ENCODE measurements at regions not wholly inside any gene's neighbourhood (a gene's known extent, or its start where the extent isn't known, plus 50 kb on each side); places are given as distances from the start of the nearest gene placed in this dataset.

DNA sequence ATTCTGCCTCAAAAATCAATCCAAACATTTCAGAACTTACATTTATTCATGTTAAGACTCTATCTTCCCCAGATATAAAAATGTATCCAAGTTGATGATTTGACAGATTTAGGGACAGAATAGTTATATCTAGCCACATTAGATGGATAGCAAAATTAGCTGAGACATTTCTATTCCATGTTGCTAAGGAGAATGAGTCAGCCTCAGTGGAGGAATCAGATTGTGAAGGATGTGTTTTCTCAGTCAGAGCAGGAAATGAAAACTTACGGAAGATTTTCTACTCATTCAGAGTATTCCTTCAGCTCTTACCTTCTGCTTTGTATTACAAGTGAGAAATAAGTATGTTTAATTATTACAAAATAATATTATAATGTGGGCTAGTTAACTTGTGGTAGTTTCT lies 556.3 kb upstream of the ANO3 start:
- no peaks in the 10 kb centered on the region for H3K27me3 ChIP-seq (ENCODE audit: control insufficient read depth in 3 of 3, insufficient read depth in 3 of 3, low read length in 3 of 3)
- H3K27ac ChIP-seq (ENCODE audit: low read depth in 1 of 3, low read length in 2 of 3) = no peak overlapping the region
- no peak overlapping the region for H3K4me3 ChIP-seq (ENCODE audit: low read depth in 1 of 3, low read length in 3 of 3)
- 73 to 85% (median 83%) methylated on average over 1 of the region's 1 CpG for WGBS, 3 donors
- DNase-seq = no peak
- H3K9me3 ChIP-seq (ENCODE audit: control insufficient read depth in 2 of 2, insufficient read depth in 1 of 2, low read depth in 1 of 2, low read length in 1 of 2) = no peaks in the 10 kb centered on the region
- FAIRE-seq = no peak
- no peaks in the 10 kb centered on the region for H3K36me3 ChIP-seq (ENCODE audit: control insufficient read depth in 3 of 3, insufficient read depth in 2 of 3, low read depth in 1 of 3, low read length in 3 of 3)
- H3K4me1 ChIP-seq (ENCODE audit: control insufficient read depth in 3 of 3, insufficient read depth in 2 of 3, low read depth in 1 of 3, low read length in 2 of 3) = no peaks in the 10 kb centered on the region

DNA sequence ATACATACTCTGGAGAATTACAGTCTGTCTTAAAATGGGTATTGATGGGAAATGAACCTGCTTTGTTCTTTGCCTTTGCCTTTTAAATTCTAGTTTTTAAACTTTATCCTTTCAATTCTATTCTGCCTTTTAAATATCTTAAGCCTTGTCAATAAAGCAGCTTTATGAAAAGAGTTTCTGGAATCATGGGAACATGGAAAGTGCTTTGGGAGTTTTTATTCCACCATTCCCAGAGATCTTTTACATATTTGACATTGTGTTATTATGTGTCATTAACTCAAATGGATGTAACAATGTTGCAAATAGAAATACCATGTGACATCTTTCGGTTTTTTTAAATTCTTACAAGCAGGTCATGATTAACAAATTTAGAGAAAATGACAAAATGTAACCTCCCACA lies 555.7 kb upstream of the ANO3 start:
- H3K36me3 ChIP-seq (ENCODE audit: control insufficient read depth in 3 of 3, insufficient read depth in 2 of 3, low read depth in 1 of 3, low read length in 3 of 3) = no peaks in the 10 kb centered on the region
- no peaks in the 10 kb centered on the region for H3K27me3 ChIP-seq (ENCODE audit: control insufficient read depth in 3 of 3, insufficient read depth in 3 of 3, low read length in 3 of 3)
- no peaks in the 10 kb centered on the region for H3K4me1 ChIP-seq (ENCODE audit: control insufficient read depth in 3 of 3, insufficient read depth in 2 of 3, low read depth in 1 of 3, low read length in 2 of 3)
- no peaks in the 10 kb centered on the region for H3K9me3 ChIP-seq (ENCODE audit: control insufficient read depth in 2 of 2, insufficient read depth in 1 of 2, low read depth in 1 of 2, low read length in 1 of 2)
- DNase-seq (no peak), FAIRE-seq (no peak)
- no peak overlapping the region for H3K27ac ChIP-seq (ENCODE audit: low read depth in 1 of 3, low read length in 2 of 3)
- WGBS, 3 donors = 61 to 86% (median 80%) methylated on average over 1 of the region's 1 CpG
- no peak overlapping the region for H3K4me3 ChIP-seq (ENCODE audit: low read depth in 1 of 3, low read length in 3 of 3)

DNA sequence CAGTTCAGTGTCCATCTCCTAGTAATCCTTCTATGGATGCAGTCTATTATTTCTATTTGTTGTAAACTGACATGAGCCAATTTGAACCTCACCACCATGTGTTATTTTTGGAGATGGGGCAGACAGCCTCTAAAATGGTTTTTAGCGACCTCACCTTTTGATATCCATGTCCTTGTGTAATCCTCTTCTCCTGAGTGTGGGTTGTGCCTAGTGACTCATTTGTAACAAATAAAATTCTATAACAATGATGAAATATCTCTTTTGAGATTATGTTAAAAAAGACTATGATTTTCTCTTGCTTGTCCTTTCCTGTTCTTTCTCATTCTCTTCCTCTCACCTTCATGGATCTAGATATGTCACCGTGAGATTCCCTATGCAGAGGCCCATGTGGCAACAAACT lies 554.6 kb upstream of the ANO3 start:
- no peak overlapping the region for H3K27ac ChIP-seq (ENCODE audit: low read depth in 1 of 3, low read length in 2 of 3)
- H3K4me3 ChIP-seq (ENCODE audit: low read depth in 1 of 3, low read length in 3 of 3) = no peak overlapping the region
- 58 to 79% (median 65%) methylated on average over 2 of the region's 2 CpGs for WGBS, 3 donors
- H3K4me1 ChIP-seq (ENCODE audit: control insufficient read depth in 3 of 3, insufficient read depth in 2 of 3, low read depth in 1 of 3, low read length in 2 of 3) = no peaks in the 10 kb centered on the region
- FAIRE-seq = no peak
- H3K27me3 ChIP-seq (ENCODE audit: control insufficient read depth in 3 of 3, insufficient read depth in 3 of 3, low read length in 3 of 3) = no peaks in the 10 kb centered on the region
- H3K36me3 ChIP-seq (ENCODE audit: control insufficient read depth in 3 of 3, insufficient read depth in 2 of 3, low read depth in 1 of 3, low read length in 3 of 3) = no peaks in the 10 kb centered on the region
- no peaks in the 10 kb centered on the region for H3K9me3 ChIP-seq (ENCODE audit: control insufficient read depth in 2 of 2, insufficient read depth in 1 of 2, low read depth in 1 of 2, low read length in 1 of 2)
- DNase-seq = no peak

DNA sequence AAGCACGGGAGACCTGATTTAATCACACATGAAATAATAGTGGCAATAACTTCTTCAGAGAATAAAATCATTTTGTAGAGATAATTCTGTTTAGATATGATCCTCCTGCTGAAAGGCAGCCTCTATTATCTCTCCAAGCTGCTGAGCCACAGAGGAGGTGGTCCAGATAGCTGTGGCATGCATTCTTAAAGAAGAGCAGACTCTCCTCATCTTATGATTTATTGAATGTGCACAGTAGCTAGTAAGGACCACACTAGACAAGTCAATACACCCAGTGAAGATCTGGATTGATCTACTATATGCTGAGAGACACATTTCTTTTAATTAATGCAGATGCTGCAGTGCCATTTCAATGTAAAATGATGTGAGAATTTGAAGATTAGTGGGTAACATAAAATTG lies 552.9 kb upstream of the ANO3 start:
- Histone ChIP-seq H3K27ac (ENCODE audit: low read depth in 1 of 3, low read length in 2 of 3) (no peak overlapping the region), H3K9me3 (ENCODE audit: control insufficient read depth in 2 of 2, insufficient read depth in 1 of 2, low read depth in 1 of 2, low read length in 1 of 2) (no peaks in the 10 kb centered on the region), H3K4me3 (ENCODE audit: low read depth in 1 of 3, low read length in 3 of 3) (no peak overlapping the region), H3K27me3 (ENCODE audit: control insufficient read depth in 3 of 3, insufficient read depth in 3 of 3, low read length in 3 of 3) (no peaks in the 10 kb centered on the region), H3K36me3 (ENCODE audit: control insufficient read depth in 3 of 3, insufficient read depth in 2 of 3, low read depth in 1 of 3, low read length in 3 of 3) (no peaks in the 10 kb centered on the region), H3K4me1 (ENCODE audit: control insufficient read depth in 3 of 3, insufficient read depth in 2 of 3, low read depth in 1 of 3, low read length in 2 of 3) (no peaks in the 10 kb centered on the region)
- no peak for DNase-seq
- WGBS, 3 donors = 36 to 68% (median 41%) methylated on average over 1 of the region's 1 CpG
- no peak for FAIRE-seq

DNA sequence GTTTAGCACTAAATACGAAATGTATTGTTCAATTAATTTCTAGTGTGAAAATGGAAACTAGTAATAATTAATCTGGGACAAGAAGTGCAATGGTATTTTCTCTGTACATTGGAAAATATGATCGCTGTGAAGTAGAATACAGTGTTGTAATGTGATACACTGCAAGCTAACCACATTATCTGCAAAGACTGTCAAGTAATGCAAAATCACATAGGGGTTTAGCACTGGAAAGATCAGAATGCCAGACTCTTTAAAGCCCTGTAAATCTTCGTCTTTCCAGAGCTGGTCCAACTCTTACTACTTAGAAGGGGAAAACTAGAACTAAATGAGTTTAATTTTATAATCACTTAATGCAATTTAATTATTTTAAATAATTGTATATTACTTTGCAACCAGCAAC lies 544.5 kb upstream of the ANO3 start:
- DNase-seq = no peak
- Histone ChIP-seq H3K4me3 (ENCODE audit: low read depth in 1 of 3, low read length in 3 of 3) (no peak overlapping the region), H3K36me3 (ENCODE audit: control insufficient read depth in 3 of 3, insufficient read depth in 2 of 3, low read depth in 1 of 3, low read length in 3 of 3) (no peaks in the 10 kb centered on the region), H3K9me3 (ENCODE audit: control insufficient read depth in 2 of 2, insufficient read depth in 1 of 2, low read depth in 1 of 2, low read length in 1 of 2) (no peaks in the 10 kb centered on the region), H3K27me3 (ENCODE audit: control insufficient read depth in 3 of 3, insufficient read depth in 3 of 3, low read length in 3 of 3) (no peaks in the 10 kb centered on the region), H3K27ac (ENCODE audit: low read depth in 1 of 3, low read length in 2 of 3) (no peak overlapping the region), H3K4me1 (ENCODE audit: control insufficient read depth in 3 of 3, insufficient read depth in 2 of 3, low read depth in 1 of 3, low read length in 2 of 3) (no peaks in the 10 kb centered on the region)
- no peak for FAIRE-seq
- WGBS, 3 donors = 52 to 57% (median 56%) methylated on average over 3 of the region's 3 CpGs

DNA sequence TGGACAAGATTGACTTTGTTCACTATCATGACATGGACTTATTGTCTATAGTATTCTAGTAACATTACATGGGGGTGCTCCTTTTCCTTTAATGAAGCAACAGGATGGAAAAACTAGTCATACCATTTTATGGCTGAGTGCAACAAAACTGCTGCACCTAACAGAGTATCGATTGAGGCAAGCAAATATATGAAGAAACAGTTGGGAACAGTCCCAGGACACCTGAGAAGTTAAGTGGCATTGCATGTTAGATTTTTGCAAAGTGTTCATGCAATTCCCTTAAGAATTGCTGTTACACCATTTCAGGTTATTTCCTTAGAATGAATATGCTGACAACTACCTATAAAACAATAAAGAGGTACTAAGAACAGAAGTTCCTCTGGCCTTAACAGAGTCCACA lies 541.5 kb upstream of the ANO3 start:
- 55 to 84% (median 65%) methylated on average over 1 of the region's 1 CpG for WGBS, 3 donors
- no peak for FAIRE-seq
- peak in 1 of 2 donors; percentile 3 for DNase-seq
- Histone ChIP-seq H3K27ac (ENCODE audit: low read depth in 1 of 3, low read length in 2 of 3) (no peak overlapping the region), H3K9me3 (ENCODE audit: control insufficient read depth in 2 of 2, insufficient read depth in 1 of 2, low read depth in 1 of 2, low read length in 1 of 2) (no peaks in the 10 kb centered on the region), H3K36me3 (ENCODE audit: control insufficient read depth in 3 of 3, insufficient read depth in 2 of 3, low read depth in 1 of 3, low read length in 3 of 3) (no peaks in the 10 kb centered on the region), H3K4me1 (ENCODE audit: control insufficient read depth in 3 of 3, insufficient read depth in 2 of 3, low read depth in 1 of 3, low read length in 2 of 3) (no peaks in the 10 kb centered on the region), H3K27me3 (ENCODE audit: control insufficient read depth in 3 of 3, insufficient read depth in 3 of 3, low read length in 3 of 3) (no peaks in the 10 kb centered on the region), H3K4me3 (ENCODE audit: low read depth in 1 of 3, low read length in 3 of 3) (no peak overlapping the region)

DNA sequence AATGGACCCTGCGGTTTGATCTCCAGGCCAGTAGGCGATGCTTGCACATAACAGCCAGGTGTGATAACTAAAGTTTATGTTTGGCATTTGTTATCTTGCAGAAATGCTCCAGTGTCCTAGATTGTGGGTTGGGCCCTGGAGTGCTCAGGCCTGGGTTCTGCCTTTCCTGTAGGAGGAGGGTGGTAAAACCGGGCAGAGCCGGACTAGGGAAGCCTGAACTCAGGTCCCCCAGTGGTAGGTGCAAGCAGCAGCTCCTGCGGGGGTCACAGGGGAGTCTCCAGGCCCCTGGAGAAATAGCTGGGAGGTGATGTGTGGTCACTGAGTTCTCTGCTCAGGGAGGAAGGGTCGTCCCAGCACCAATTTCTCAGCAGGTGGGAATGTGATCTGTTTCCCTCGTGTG lies 538.3 kb upstream of the ANO3 start:
- Histone ChIP-seq H3K36me3 (ENCODE audit: control insufficient read depth in 3 of 3, insufficient read depth in 2 of 3, low read depth in 1 of 3, low read length in 3 of 3) (no peaks in the 10 kb centered on the region), H3K4me3 (ENCODE audit: low read depth in 1 of 3, low read length in 3 of 3) (no peak overlapping the region), H3K9me3 (ENCODE audit: control insufficient read depth in 2 of 2, insufficient read depth in 1 of 2, low read depth in 1 of 2, low read length in 1 of 2) (no peaks in the 10 kb centered on the region), H3K27ac (ENCODE audit: low read depth in 1 of 3, low read length in 2 of 3) (no peak overlapping the region), H3K27me3 (ENCODE audit: control insufficient read depth in 3 of 3, insufficient read depth in 3 of 3, low read length in 3 of 3) (no peaks in the 10 kb centered on the region), H3K4me1 (ENCODE audit: control insufficient read depth in 3 of 3, insufficient read depth in 2 of 3, low read depth in 1 of 3, low read length in 2 of 3) (no peaks in the 10 kb centered on the region)
- whole genome bisulfite sequencing, 3 donors = 64 to 76% (median 73%) methylated on average over 7 of the region's 7 CpGs
- no peak for FAIRE-seq
- no peak for DNase-seq

DNA sequence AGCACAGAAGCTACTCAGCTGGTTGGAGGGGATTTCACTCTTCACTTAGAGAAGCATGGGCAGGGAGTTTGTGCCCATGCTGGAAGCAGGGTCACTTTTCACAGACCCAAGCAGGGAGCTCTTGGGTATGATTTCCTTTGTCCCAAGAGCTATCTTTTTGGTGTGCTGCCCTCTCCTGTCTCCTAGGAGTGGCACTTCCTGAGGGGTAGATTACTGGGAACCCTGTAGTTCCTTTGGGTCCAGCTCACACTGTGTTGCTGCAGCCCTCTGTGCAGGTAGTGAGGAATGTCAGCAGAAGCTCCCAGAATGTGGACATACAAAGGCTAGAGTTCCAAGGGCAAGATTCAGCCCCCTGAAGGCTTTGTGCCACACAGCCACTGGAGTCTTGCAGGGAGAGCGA lies 537.1 kb upstream of the ANO3 start:
- FAIRE-seq = no peak
- Histone ChIP-seq H3K27ac (ENCODE audit: low read depth in 1 of 3, low read length in 2 of 3) (no peak overlapping the region), H3K4me3 (ENCODE audit: low read depth in 1 of 3, low read length in 3 of 3) (no peak overlapping the region), H3K36me3 (ENCODE audit: control insufficient read depth in 3 of 3, insufficient read depth in 2 of 3, low read depth in 1 of 3, low read length in 3 of 3) (no peaks in the 10 kb centered on the region), H3K27me3 (ENCODE audit: control insufficient read depth in 3 of 3, insufficient read depth in 3 of 3, low read length in 3 of 3) (no peaks in the 10 kb centered on the region), H3K9me3 (ENCODE audit: control insufficient read depth in 2 of 2, insufficient read depth in 1 of 2, low read depth in 1 of 2, low read length in 1 of 2) (no peaks in the 10 kb centered on the region), H3K4me1 (ENCODE audit: control insufficient read depth in 3 of 3, insufficient read depth in 2 of 3, low read depth in 1 of 3, low read length in 2 of 3) (no peaks in the 10 kb centered on the region)
- 70 to 83% (median 73%) methylated on average over 1 of the region's 1 CpG for WGBS, 3 donors
- no peak for DNase-seq

DNA sequence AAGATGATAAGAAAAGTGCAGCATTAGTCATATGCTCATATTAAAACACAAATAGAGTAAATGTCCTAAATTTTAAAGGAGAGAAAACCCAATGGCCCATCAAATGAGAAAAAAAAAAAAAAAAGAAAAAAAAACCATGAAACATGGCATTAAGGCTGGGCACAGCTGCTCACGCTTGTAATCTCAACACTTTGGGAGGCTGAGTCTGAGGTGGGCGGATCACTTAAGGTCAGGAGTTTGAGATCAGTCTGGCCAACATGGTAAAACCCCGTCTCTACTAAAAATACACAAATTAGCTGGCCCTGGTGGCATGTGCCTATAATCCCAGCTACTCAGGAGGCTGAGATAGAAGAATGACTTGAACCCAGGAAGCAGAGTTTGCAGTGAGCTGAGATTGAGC lies 515.5 kb upstream of the ANO3 start:
- Histone ChIP-seq H3K4me1 (ENCODE audit: control insufficient read depth in 3 of 3, insufficient read depth in 2 of 3, low read depth in 1 of 3, low read length in 2 of 3) (no peaks in the 10 kb centered on the region), H3K9me3 (ENCODE audit: control insufficient read depth in 2 of 2, insufficient read depth in 1 of 2, low read depth in 1 of 2, low read length in 1 of 2) (no peaks in the 10 kb centered on the region), H3K4me3 (ENCODE audit: low read depth in 1 of 3, low read length in 3 of 3) (no peak overlapping the region), H3K27ac (ENCODE audit: low read depth in 1 of 3, low read length in 2 of 3) (no peak overlapping the region), H3K27me3 (ENCODE audit: control insufficient read depth in 3 of 3, insufficient read depth in 3 of 3, low read length in 3 of 3) (no peaks in the 10 kb centered on the region), H3K36me3 (ENCODE audit: control insufficient read depth in 3 of 3, insufficient read depth in 2 of 3, low read depth in 1 of 3, low read length in 3 of 3) (no peaks in the 10 kb centered on the region)
- DNase-seq (no peak), FAIRE-seq (no peak)
- 72 to 85% (median 81%) methylated on average over 3 of the region's 3 CpGs for WGBS, 3 donors
